ENCODE measurements at regions not wholly inside any gene's neighbourhood (a gene's known extent, or its start where the extent isn't known, plus 50 kb on each side); places are given as distances from the start of the nearest gene placed in this dataset.
A peak's percentile ranks its signal among the peaks of the same experiment; 100 is the strongest.

GRCh38 chr9:131809941-131810344 lies 70.1 kb upstream of the RAPGEF1 start:
- DNase-seq, result no peak

- no peak for DNase-seq
Observed at GRCh38 chr9:131808291-131808690, 68.4 kb upstream of the RAPGEF1 start.

GRCh38 chr9:131807144-131807983 lies 67.5 kb upstream of the RAPGEF1 start:
- DNase-seq, result no peak

GRCh38 chr9:131805803-131806202 lies 65.9 kb upstream of the RAPGEF1 start:
- no peak for DNase-seq

- DNase-seq, result no peak
Observed at GRCh38 chr9:131804826-131805225, 65.0 kb upstream of the RAPGEF1 start.

GRCh38 chr9:131803758-131804411 lies 64.0 kb upstream of the RAPGEF1 start:
- DNase-seq, result no peak

- DNase-seq, result no peak
Observed at GRCh38 chr9:131801810-131802209, 61.9 kb upstream of the RAPGEF1 start.

GRCh38 chr9:131800843-131801242 lies 61.0 kb upstream of the RAPGEF1 start:
- DNase-seq, result no peak

GRCh38 chr9:131800366-131800765 lies 60.5 kb upstream of the RAPGEF1 start:
- no peak for DNase-seq

- DNase-seq, result peak; percentile 65 to 69
Observed at GRCh38 chr9:131799177-131799823, 59.4 kb upstream of the RAPGEF1 start.

- no peak for DNase-seq
Observed at GRCh38 chr9:131798246-131798645, 58.4 kb upstream of the RAPGEF1 start.

GRCh38 chr9:131794393-131794792 lies 54.5 kb upstream of the RAPGEF1 start:
- no peak for DNase-seq

- no peak for DNase-seq
Observed at GRCh38 chr9:131791542-131792254, 51.8 kb upstream of the RAPGEF1 start.

All from stimulated activated CD4-positive, alpha-beta T cell treated with anti-CD3 and anti-CD28 coated beads, Interleukin-2, amount 100 ng/mL, for 24 hours (primary cell).